Hepatocyte (in vitro differentiated cells): ENCODE measurements at regions not wholly inside any gene's neighbourhood (a gene's known extent, or its start where the extent isn't known, plus 50 kb on each side); places are given as distances from the start of the nearest gene placed in this dataset.

Experiments used
- CTCF ChIP-seq: fragments of 200-600 bp; sonication (generic); IDR thresholded peaks from 2 replicates; pipeline ENCODE4 v1.5.1; 2016; ENCODE audit warnings: antibody characterized with exemption, mild to moderate bottlenecking; ENCODE audit not compliant: poor library complexity
- EZH2 ChIP-seq: fragments of 200-600 bp; sonication (generic); IDR thresholded peaks from 2 replicates; pipeline ENCODE4 v1.6.1; 2016; ENCODE audit warnings: antibody characterized with exemption, mild to moderate bottlenecking, borderline replicate concordance

- TF ChIP-seq CTCF, result no peak
- TF ChIP-seq EZH2, result no peak
These were observed 201.5 kb downstream of the SOX2 start for GRCh38 chr3:181913254-181913653.
